Keratinocyte (primary cell): ENCODE measurements at regions not wholly inside any gene's neighbourhood (a gene's known extent, or its start where the extent isn't known, plus 50 kb on each side); places are given as distances from the start of the nearest gene placed in this dataset.

Experiments used
- DNase-seq: peaks from one replicate; pipeline ENCODE4 v3.0.0-alpha.2; 2011; ENCODE audit warnings: low read depth, missing footprints, low spot score
- FAIRE-seq: peaks from 2 replicates; lab custom pipeline; 2011; peaks lifted over from hg19 to GRCh38; lab: Jason Lieb, UNC
- H2AFZ ChIP-seq: 2 replicates; pipeline ENCODE4 v1.6.0; 2012; ENCODE audit warnings: low read length, control low read depth, inconsistent platforms; ENCODE audit not compliant: control insufficient read depth
- H3K27ac ChIP-seq: 2 replicates; pipeline ENCODE4 v1.5.1; 2011; ENCODE audit warnings: low read length; ENCODE audit not compliant: control insufficient read depth, insufficient read depth
- H3K27me3 ChIP-seq: 3 replicates; pipeline ENCODE4 v1.6.0; 2011; ENCODE audit warnings: low read length; ENCODE audit not compliant: control insufficient read depth, insufficient read depth; ENCODE audit errors: extremely low read depth
- H3K36me3 ChIP-seq, 2 experiments: 2 replicates in 1 of 2; 3 replicates in 1 of 2; pipeline ENCODE4 v1.5.1; 2011; ENCODE audit warnings: low read length in 2 of 2, mild to moderate bottlenecking in 1 of 2; ENCODE audit not compliant: control insufficient read depth in 2 of 2, insufficient read depth in 2 of 2; ENCODE audit errors: extremely low read depth in 1 of 2
- H3K4me1 ChIP-seq: 3 replicates; pipeline ENCODE4 v1.5.1; 2011; ENCODE audit warnings: low read length; ENCODE audit not compliant: control insufficient read depth, insufficient read depth; ENCODE audit errors: extremely low read depth
- H3K4me2 ChIP-seq: 3 replicates; pipeline ENCODE4 v1.6.0; 2011; ENCODE audit warnings: low read depth, low read length; ENCODE audit not compliant: control insufficient read depth, insufficient read depth; ENCODE audit errors: extremely low read depth
- H3K4me3 ChIP-seq, 3 experiments: fragments of 200-600 bp in 1 of 3; sonication (generic) in 1 of 3; 2 replicates in 2 of 3; 3 replicates in 1 of 3; pipeline ENCODE4 v1.5.1; 2011 to 2016; ENCODE audit warnings: low read length in 3 of 3, mild to moderate bottlenecking in 3 of 3, control low read depth in 2 of 3, inconsistent platforms in 1 of 3, low read depth in 1 of 3, mixed read lengths in 1 of 3, mixed run types in 1 of 3, moderate library complexity in 1 of 3; ENCODE audit not compliant: control insufficient read depth in 2 of 3, insufficient read depth in 2 of 3; ENCODE audit errors: extremely low read depth in 1 of 3
- H3K79me2 ChIP-seq: 2 replicates; pipeline ENCODE4 v1.6.0; 2012; ENCODE audit warnings: low read length; ENCODE audit not compliant: control insufficient read depth, insufficient read depth
- H3K9ac ChIP-seq: 3 replicates; pipeline ENCODE4 v1.6.0; 2011; ENCODE audit warnings: low read length; ENCODE audit not compliant: control insufficient read depth, insufficient read depth; ENCODE audit errors: extremely low read depth
- H3K9me1 ChIP-seq: 3 replicates; pipeline ENCODE4 v1.6.0; 2011; ENCODE audit warnings: low read length; ENCODE audit not compliant: control insufficient read depth, insufficient read depth; ENCODE audit errors: extremely low read depth
- H3K9me3 ChIP-seq: 2 replicates; pipeline ENCODE4 v1.5.1; 2012; ENCODE audit warnings: low read depth, low read length; ENCODE audit not compliant: control insufficient read depth
- H4K20me1 ChIP-seq: 3 replicates; pipeline ENCODE4 v1.6.0; 2011; ENCODE audit warnings: low read length; ENCODE audit not compliant: control insufficient read depth, insufficient read depth; ENCODE audit errors: extremely low read depth
- CTCF ChIP-seq, 3 experiments: IDR thresholded peaks in 1 of 3; conservative IDR thresholded peaks in 1 of 3; optimal IDR thresholded peaks in 1 of 3; 2 replicates in 2 of 3; 3 replicates in 1 of 3; pipeline versions ENCODE3 to v1.5.1; 2011; ENCODE audit warnings: low read length in 3 of 3, mild to moderate bottlenecking in 3 of 3, moderate library complexity in 2 of 3, control low read depth in 1 of 3, inconsistent platforms in 1 of 3; ENCODE audit not compliant: insufficient read depth in 2 of 3; ENCODE audit errors: extremely low read depth in 1 of 3
- EZH2 ChIP-seq: IDR thresholded peaks from one replicate; pipeline ENCODE4 v1.6.1; 2012; ENCODE audit warnings: inconsistent platforms, mild to moderate bottlenecking, low read length, moderate library complexity
- dilution Hi-C: fragments of 300-500 bp; cut with MboI; formaldehyde crosslinking; loops from one replicate; pipeline ENCODE4 v1.7.0; 2020; ENCODE audit warnings: low sequenced_read_pairs; ENCODE audit not compliant: extremely low pct_ligation_motif_present

- dilution Hi-C loops, result no loop called here
- TF ChIP-seq EZH2 (no peak), CTCF (optimal IDR thresholded peaks at IDR 0.05 in 1 of 3, IDR thresholded peaks at IDR 0.05 in 1 of 3, conservative IDR thresholded peaks at IDR 0.05 in 1 of 3; ENCODE audit: extremely low read depth in 1 of 3, insufficient read depth in 2 of 3, low read length in 3 of 3) (no peak)
- Histone ChIP-seq H3K27me3 (no peaks in the 10 kb centered on the region), H3K36me3 (no peaks in the 10 kb centered on the region), H3K4me2 (no peak overlapping the region), H3K4me3 (no peak overlapping the region), H3K9me3 (no peaks in the 10 kb centered on the region), H3K9me1 (no peaks in the 10 kb centered on the region), H3K27ac (no peak overlapping the region), H3K4me1 (peaks cover 10% of the 10 kb centered on the region), H2AFZ (no peak overlapping the region), H4K20me1 (no peaks in the 10 kb centered on the region), H3K9ac (no peak overlapping the region), H3K79me2 (no peaks in the 10 kb centered on the region)
- DNase-seq (no peak), FAIRE-seq (no peak)
Measured at GRCh38 chr13:72170571-72170970, 303.6 kb upstream of the DACH1 start.

GRCh38 chr13:72168126-72168855 lies 301.3 kb upstream of the DACH1 start:
- H3K27ac ChIP-seq, result no peak overlapping the region
- H3K4me2 ChIP-seq, result no peak overlapping the region
- no peaks in the 10 kb centered on the region for H4K20me1 ChIP-seq
- no peaks in the 10 kb centered on the region for H3K9me1 ChIP-seq
- no peaks in the 10 kb centered on the region for H3K27me3 ChIP-seq
- TF ChIP-seq EZH2 (no peak), CTCF (optimal IDR thresholded peaks at IDR 0.05 in 1 of 3, IDR thresholded peaks at IDR 0.05 in 1 of 3, conservative IDR thresholded peaks at IDR 0.05 in 1 of 3; ENCODE audit: extremely low read depth in 1 of 3, insufficient read depth in 2 of 3, low read length in 3 of 3) (no peak)
- no peaks in the 10 kb centered on the region for H3K36me3 ChIP-seq
- FAIRE-seq (no peak), DNase-seq (no peak)
- H3K79me2 ChIP-seq, result no peaks in the 10 kb centered on the region
- H3K4me1 ChIP-seq, result peaks cover 10% of the 10 kb centered on the region
- no peaks in the 10 kb centered on the region for H3K9me3 ChIP-seq
- no peak overlapping the region for H3K4me3 ChIP-seq
- no peak overlapping the region for H2AFZ ChIP-seq
- H3K9ac ChIP-seq, result no peak overlapping the region
- dilution Hi-C loops, result no loop called here
